SK-N-SH (cell line): ENCODE measurements at regions not wholly inside any gene's neighbourhood (a gene's known extent, or its start where the extent isn't known, plus 50 kb on each side); places are given as distances from the start of the nearest gene placed in this dataset.

ENCODE experiments used
- CTCF ChIA-PET: fragments of 300-600, 350-600 bp; formaldehyde crosslinking; extraction: SDS; loops from one replicate; lab custom pipeline; 2021; lab: Yijun Ruan, JAX
- POLR2A ChIA-PET: fragments of 350-600 bp; sonication (Branson Sonifier 250); formaldehyde crosslinking; extraction: SDS; loops from one replicate; lab custom pipeline; 2020; ENCODE audit warnings: antibody characterized with exemption, inconsistent platforms; lab: Yijun Ruan, JAX
- DNase-seq: peaks from one replicate; pipeline ENCODE4 v3.0.0; 2012
- H2AFZ ChIP-seq: fragments of 200-600 bp; sonication (generic); 2 replicates; pipeline ENCODE4 v1.8.1; 2016; ENCODE audit warnings: antibody characterized with exemption, mild to moderate bottlenecking, low read depth
- H3F3A ChIP-seq: fragments of 200-600 bp; sonication (generic); replicated peaks from 2 replicates; pipeline ENCODE3; 2016; ENCODE audit warnings: antibody characterized with exemption, mild to moderate bottlenecking; ENCODE audit not compliant: insufficient read depth
- H3K27ac ChIP-seq, 2 experiments: fragments of 200-500 bp in 1 of 2; fragments of 200-600 bp in 1 of 2; sonication (Bioruptor generic) in 1 of 2; sonication (generic), shearing (Covaris generic) in 1 of 2; 2 replicates each; pipeline versions ENCODE4 v1.5.1 to v1.6.1; 2014 to 2016; ENCODE audit warnings: low read depth in 2 of 2, inconsistent platforms in 1 of 2, low read length in 1 of 2, mild to moderate bottlenecking in 1 of 2, mixed read lengths in 1 of 2
- H3K27me3 ChIP-seq: fragments of 200-600 bp; sonication (generic), shearing (Covaris generic); 2 replicates; pipeline ENCODE4 v1.6.1; 2016; ENCODE audit warnings: mixed run types; ENCODE audit not compliant: insufficient read depth
- H3K36me3 ChIP-seq, 2 experiments: fragments of 200-500 bp in 1 of 2; fragments of 200-600 bp in 1 of 2; sonication (Bioruptor generic) in 1 of 2; sonication (generic) in 1 of 2; replicated peaks in 1 of 2; 2 replicates each; pipeline versions ENCODE3 to v1.5.1; 2014 to 2016; ENCODE audit warnings: low read length in 1 of 2, mild to moderate bottlenecking in 1 of 2; ENCODE audit not compliant: insufficient read depth in 2 of 2, control insufficient read depth in 1 of 2
- H3K4me1 ChIP-seq, 2 experiments: fragments of 200-500 bp in 1 of 2; fragments of 200-600 bp in 1 of 2; sonication (Bioruptor generic) in 1 of 2; sonication (generic), shearing (Covaris generic) in 1 of 2; 2 replicates each; pipeline versions ENCODE4 v1.5.1 to v1.6.1; 2014 to 2016; ENCODE audit warnings: low read depth in 1 of 2, low read length in 1 of 2, mixed run types in 1 of 2; ENCODE audit not compliant: insufficient read depth in 2 of 2, control insufficient read depth in 1 of 2
- H3K4me2 ChIP-seq: fragments of 200-600 bp; sonication (generic), shearing (Covaris generic); 2 replicates; pipeline ENCODE4 v1.6.1; 2017; ENCODE audit warnings: mixed run types
- H3K4me3 ChIP-seq, 2 experiments: fragments of 200-500 bp in 1 of 2; fragments of 200-600 bp in 1 of 2; sonication (Bioruptor generic) in 1 of 2; sonication (generic), shearing (Covaris generic) in 1 of 2; 2 replicates each; pipeline versions ENCODE4 v1.5.1 to v1.8.1; 2014 to 2016; ENCODE audit warnings: low read depth in 2 of 2, inconsistent platforms in 1 of 2, low read length in 1 of 2, mild to moderate bottlenecking in 1 of 2, mixed read lengths in 1 of 2, moderate library complexity in 1 of 2
- H3K79me2 ChIP-seq: fragments of 200-600 bp; sonication (generic); 2 replicates; pipeline ENCODE4 v1.8.1; 2017; ENCODE audit warnings: mild to moderate bottlenecking; ENCODE audit not compliant: insufficient read depth
- H3K9ac ChIP-seq: fragments of 200-600 bp; sonication (generic); 2 replicates; pipeline ENCODE4 v1.6.1; 2017; ENCODE audit warnings: mixed run types
- H3K9me2 ChIP-seq: fragments of 200-600 bp; sonication (generic); 2 replicates; pipeline ENCODE4 v1.6.1; 2017; ENCODE audit warnings: mixed run types
- H3K9me3 ChIP-seq: fragments of 200-600 bp; sonication (generic); 2 replicates; pipeline ENCODE4 v1.6.1; 2017; ENCODE audit warnings: mixed run types, mild to moderate bottlenecking, moderate library complexity
- H4K20me1 ChIP-seq: fragments of 200-600 bp; sonication (generic); 2 replicates; pipeline ENCODE4 v1.6.1; 2017; ENCODE audit warnings: mild to moderate bottlenecking, mixed run types; ENCODE audit not compliant: insufficient read depth
- CTCF ChIP-seq: fragments of 200-600 bp; sonication (generic); IDR thresholded peaks from 2 replicates; pipeline ENCODE4 v1.6.1; 2017; ENCODE audit warnings: antibody characterized with exemption, mild to moderate bottlenecking, moderate library complexity
- ELF1 ChIP-seq: IDR thresholded peaks from 2 replicates; pipeline ENCODE4 v1.4.0; 2012
- FOSL2 ChIP-seq: IDR thresholded peaks from 2 replicates; pipeline ENCODE4 v1.4.0; 2012; ENCODE audit warnings: low read depth, mild to moderate bottlenecking, moderate library complexity, borderline replicate concordance
- FOXM1 ChIP-seq: IDR thresholded peaks from 2 replicates; pipeline ENCODE4 v1.4.0; 2012; ENCODE audit warnings: low read depth, mild to moderate bottlenecking
- GABPA ChIP-seq: IDR thresholded peaks from 2 replicates; pipeline ENCODE4 v1.4.0; 2012; ENCODE audit warnings: low read depth, mild to moderate bottlenecking
- GATA2 ChIP-seq: sonication (generic); formaldehyde crosslinking; IDR thresholded peaks from 2 replicates; pipeline ENCODE4 v1.5.0; 2020; ENCODE audit warnings: mild to moderate bottlenecking, missing genetic modification reagents
- IRF3 ChIP-seq: fragments of 150-350 bp; IDR thresholded peaks from 2 replicates; pipeline ENCODE4 v1.6.1; 2016; ENCODE audit warnings: mild to moderate bottlenecking, low read depth, low read length
- JUND ChIP-seq: IDR thresholded peaks from 2 replicates; pipeline ENCODE4 v1.4.0; 2012
- MEF2A ChIP-seq: IDR thresholded peaks from 2 replicates; pipeline ENCODE4 v1.4.0; 2012; ENCODE audit warnings: low read depth, borderline replicate concordance
- MXI1 ChIP-seq: IDR thresholded peaks from 2 replicates; pipeline ENCODE4 v1.6.1; 2012; ENCODE audit warnings: mild to moderate bottlenecking, low read depth, low read length, improper control_type of control experiment
- NFIC ChIP-seq: IDR thresholded peaks from 2 replicates; pipeline ENCODE4 v1.4.0; 2012; ENCODE audit warnings: borderline replicate concordance
- NRF1 ChIP-seq: IDR thresholded peaks from 2 replicates; pipeline ENCODE4 v1.6.1; 2012; ENCODE audit warnings: low read depth, mild to moderate bottlenecking, low read length
- POLR2AphosphoS5 ChIP-seq: IDR thresholded peaks from 2 replicates; pipeline ENCODE4 v1.6.1; 2012; ENCODE audit warnings: low read depth, low read length
- RAD21 ChIP-seq: IDR thresholded peaks from 2 replicates; pipeline ENCODE4 v1.6.1; 2012; ENCODE audit warnings: mild to moderate bottlenecking, low read length
- RCOR1 ChIP-seq: fragments of 150-350 bp; IDR thresholded peaks from 2 replicates; pipeline ENCODE4 v1.6.1; 2017; ENCODE audit warnings: antibody characterized with exemption, low read length
- RFX5 ChIP-seq: IDR thresholded peaks from 2 replicates; pipeline ENCODE4 v1.6.1; 2012; ENCODE audit warnings: mild to moderate bottlenecking, improper control_type of control experiment, low read length
- YY1 ChIP-seq: IDR thresholded peaks from 2 replicates; pipeline ENCODE4 v1.4.0; 2012; ENCODE audit warnings: low read depth, mild to moderate bottlenecking
- WGBS: methylation state at CpG from one replicate; pipeline ENCODE4 v1.1.6; 2017; ENCODE audit warnings: low lambda C conversion rate; 5-methylcytosine and 5-hydroxymethylcytosine counted together
- TF ChIP-seq, protein P1 (sequence below): IDR thresholded peaks from 2 replicates; pipeline ENCODE4 v1.4.0; 2012; ENCODE audit warnings: low read depth, borderline replicate concordance
- TF ChIP-seq, protein P2 (sequence below): IDR thresholded peaks from 2 replicates; pipeline ENCODE4 v1.4.0; 2012; ENCODE audit warnings: low read depth, borderline replicate concordance

GRCh38 chrX:99717716-99718115 is 692.4 kb downstream of the PCDH19 start (continued):
- TF ChIP-seq YY1 (no peak), NRF1 (no peak)

GRCh38 chrX:99705701-99706100 is 704.4 kb downstream of the PCDH19 start:
- no peak overlapping the region for H2AFZ ChIP-seq
- POLR2A ChIA-PET, result no interaction called here
- 33% methylated on average over 4 of the region's 4 CpGs for WGBS

DNA sequence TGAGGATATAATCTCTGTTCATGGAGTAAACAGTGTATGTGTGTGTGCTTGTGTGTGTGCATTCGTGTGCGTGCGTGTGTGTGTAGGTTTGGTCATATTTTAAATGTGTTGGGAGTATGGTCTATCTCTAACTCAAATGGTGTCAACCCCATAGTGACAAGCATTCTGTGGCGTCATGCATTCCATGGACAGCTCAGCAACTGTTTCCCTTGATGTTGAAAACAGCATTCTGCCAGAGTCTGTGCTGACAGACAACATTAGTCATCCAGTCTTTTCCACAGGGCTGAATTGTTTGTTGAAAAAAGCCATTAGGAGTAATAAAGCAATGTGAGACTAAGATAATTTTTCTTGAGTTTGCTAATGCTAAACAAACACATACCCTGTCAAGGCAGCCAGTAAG is 706.6 kb downstream of the PCDH19 start:
- no peak overlapping the region for H3K4me3 ChIP-seq
- no peaks in the 10 kb centered on the region for H3K36me3 ChIP-seq
- no peaks in the 10 kb centered on the region for H3K9me3 ChIP-seq
- no peak overlapping the region for H3K9ac ChIP-seq
- no peak overlapping the region for H2AFZ ChIP-seq
- no peaks in the 10 kb centered on the region for H4K20me1 ChIP-seq
- no peak for DNase-seq
- POLR2A ChIA-PET, result no interaction called here
- H3K9me2 ChIP-seq, result no peaks in the 10 kb centered on the region
- no peaks in the 10 kb centered on the region for H3K4me1 ChIP-seq
- no peak overlapping the region for H3K27ac ChIP-seq
- H3K4me2 ChIP-seq, result no peak overlapping the region
- H3K79me2 ChIP-seq, result no peaks in the 10 kb centered on the region
- CTCF ChIA-PET, result no interaction called here
- H3K27me3 ChIP-seq, result no peaks in the 10 kb centered on the region
- TF ChIP-seq MXI1 (no peak), ELF1 (no peak), IRF3 (no peak), CTCF (no peak), RAD21 (no peak), RCOR1 (no peak), FOSL2 (no peak)
- TF ChIP-seq, protein P1, sequence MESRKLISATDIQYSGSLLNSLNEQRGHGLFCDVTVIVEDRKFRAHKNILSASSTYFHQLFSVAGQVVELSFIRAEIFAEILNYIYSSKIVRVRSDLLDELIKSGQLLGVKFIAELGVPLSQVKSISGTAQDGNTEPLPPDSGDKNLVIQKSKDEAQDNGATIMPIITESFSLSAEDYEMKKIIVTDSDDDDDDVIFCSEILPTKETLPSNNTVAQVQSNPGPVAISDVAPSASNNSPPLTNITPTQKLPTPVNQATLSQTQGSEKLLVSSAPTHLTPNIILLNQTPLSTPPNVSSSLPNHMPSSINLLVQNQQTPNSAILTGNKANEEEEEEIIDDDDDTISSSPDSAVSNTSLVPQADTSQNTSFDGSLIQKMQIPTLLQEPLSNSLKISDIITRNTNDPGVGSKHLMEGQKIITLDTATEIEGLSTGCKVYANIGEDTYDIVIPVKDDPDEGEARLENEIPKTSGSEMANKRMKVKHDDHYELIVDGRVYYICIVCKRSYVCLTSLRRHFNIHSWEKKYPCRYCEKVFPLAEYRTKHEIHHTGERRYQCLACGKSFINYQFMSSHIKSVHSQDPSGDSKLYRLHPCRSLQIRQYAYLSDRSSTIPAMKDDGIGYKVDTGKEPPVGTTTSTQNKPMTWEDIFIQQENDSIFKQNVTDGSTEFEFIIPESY, result no peak
- TF ChIP-seq, protein P2, sequence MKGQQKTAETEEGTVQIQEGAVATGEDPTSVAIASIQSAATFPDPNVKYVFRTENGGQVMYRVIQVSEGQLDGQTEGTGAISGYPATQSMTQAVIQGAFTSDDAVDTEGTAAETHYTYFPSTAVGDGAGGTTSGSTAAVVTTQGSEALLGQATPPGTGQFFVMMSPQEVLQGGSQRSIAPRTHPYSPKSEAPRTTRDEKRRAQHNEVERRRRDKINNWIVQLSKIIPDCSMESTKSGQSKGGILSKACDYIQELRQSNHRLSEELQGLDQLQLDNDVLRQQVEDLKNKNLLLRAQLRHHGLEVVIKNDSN, result no peak
- no peaks in the 10 kb centered on the region for H3F3A ChIP-seq
- WGBS, result 63% methylated on average over 3 of the region's 4 CpGs

More at GRCh38 chrX:99705701-99706100, 704.4 kb downstream of the PCDH19 start:
- CTCF ChIA-PET, result no interaction called here
- Histone ChIP-seq H3K9ac (no peak overlapping the region), H3K4me3 (no peak overlapping the region), H3K9me2 (no peaks in the 10 kb centered on the region), H3K79me2 (no peaks in the 10 kb centered on the region), H3F3A (no peaks in the 10 kb centered on the region), H3K9me3 (no peaks in the 10 kb centered on the region), H3K27me3 (no peaks in the 10 kb centered on the region), H4K20me1 (no peaks in the 10 kb centered on the region), H3K4me2 (no peak overlapping the region), H3K36me3 (no peaks in the 10 kb centered on the region), H3K27ac (no peak overlapping the region), H3K4me1 (no peaks in the 10 kb centered on the region)
- no peak for TF ChIP-seq POLR2AphosphoS5
- TF ChIP-seq MEF2A, result no peak
- no peak for TF ChIP-seq GATA2
- TF ChIP-seq FOXM1, result no peak
- TF ChIP-seq IRF3, result no peak
- TF ChIP-seq RFX5, result no peak
- TF ChIP-seq JUND, result no peak
- TF ChIP-seq NFIC, result no peak
- no peak for TF ChIP-seq GABPA
- DNase-seq, result no peak
